PC-9 (cell line): ENCODE measurements at regions not wholly inside any gene's neighbourhood (a gene's known extent, or its start where the extent isn't known, plus 50 kb on each side); places are given as distances from the start of the nearest gene placed in this dataset.

Source experiments
- EZH2 ChIP-seq: fragments of 200-600 bp; sonication (generic); IDR thresholded peaks from 2 replicates; pipeline ENCODE4 v1.8.0; 2017; ENCODE audit warnings: antibody characterized with exemption, low read depth
- TF ChIP-seq, protein P1 (sequence below): fragments of 200-600 bp; sonication (generic); conservative IDR thresholded peaks from 2 replicates; pipeline ENCODE4 v1.6.1; 2017; ENCODE audit warnings: mixed run types, antibody characterized with exemption, mild to moderate bottlenecking, moderate library complexity

DNA sequence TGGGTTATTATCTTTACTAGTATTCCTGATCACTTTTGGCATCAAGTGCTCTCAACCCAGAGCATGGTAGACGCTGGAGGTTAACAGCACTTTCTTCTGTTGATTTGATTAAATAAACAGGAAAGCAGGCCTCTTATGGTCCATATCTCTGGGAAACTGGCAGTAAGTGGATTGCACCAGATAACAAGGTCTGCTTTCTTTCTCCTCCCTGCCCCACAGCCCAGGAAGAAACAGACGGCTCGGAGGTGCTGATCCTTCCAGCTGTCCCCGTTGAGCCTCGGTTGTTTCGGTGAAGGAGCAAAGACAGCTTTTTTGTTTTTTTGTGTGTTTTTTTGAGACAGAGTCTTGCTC lies 100.8 kb upstream of the KCTD1 start:
- TF ChIP-seq, protein P1, sequence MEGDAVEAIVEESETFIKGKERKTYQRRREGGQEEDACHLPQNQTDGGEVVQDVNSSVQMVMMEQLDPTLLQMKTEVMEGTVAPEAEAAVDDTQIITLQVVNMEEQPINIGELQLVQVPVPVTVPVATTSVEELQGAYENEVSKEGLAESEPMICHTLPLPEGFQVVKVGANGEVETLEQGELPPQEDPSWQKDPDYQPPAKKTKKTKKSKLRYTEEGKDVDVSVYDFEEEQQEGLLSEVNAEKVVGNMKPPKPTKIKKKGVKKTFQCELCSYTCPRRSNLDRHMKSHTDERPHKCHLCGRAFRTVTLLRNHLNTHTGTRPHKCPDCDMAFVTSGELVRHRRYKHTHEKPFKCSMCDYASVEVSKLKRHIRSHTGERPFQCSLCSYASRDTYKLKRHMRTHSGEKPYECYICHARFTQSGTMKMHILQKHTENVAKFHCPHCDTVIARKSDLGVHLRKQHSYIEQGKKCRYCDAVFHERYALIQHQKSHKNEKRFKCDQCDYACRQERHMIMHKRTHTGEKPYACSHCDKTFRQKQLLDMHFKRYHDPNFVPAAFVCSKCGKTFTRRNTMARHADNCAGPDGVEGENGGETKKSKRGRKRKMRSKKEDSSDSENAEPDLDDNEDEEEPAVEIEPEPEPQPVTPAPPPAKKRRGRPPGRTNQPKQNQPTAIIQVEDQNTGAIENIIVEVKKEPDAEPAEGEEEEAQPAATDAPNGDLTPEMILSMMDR: no peak
- TF ChIP-seq EZH2: no peak
